H9 (cell line): ENCODE measurements at regions not wholly inside any gene's neighbourhood (a gene's known extent, or its start where the extent isn't known, plus 50 kb on each side); places are given as distances from the start of the nearest gene placed in this dataset.
A peak's percentile ranks its signal among the peaks of the same experiment; 100 is the strongest.

Source experiments
- DNase-seq: peaks from one replicate; pipeline ENCODE4 v3.0.0-alpha.2; 2017
- H2AFZ ChIP-seq: one replicate; pipeline ENCODE4 v1.6.1; 2013; ENCODE audit warnings: mild to moderate bottlenecking, low read length, control low read depth, moderate library complexity
- H2AK5ac ChIP-seq: 2 replicates; pipeline ENCODE4 v1.6.1; 2013; ENCODE audit warnings: low read length, control low read depth, mixed read lengths; ENCODE audit not compliant: insufficient read length
- H2BK120ac ChIP-seq: one replicate; pipeline ENCODE4 v1.6.1; 2013; ENCODE audit warnings: low read depth, mild to moderate bottlenecking, low read length, control low read depth, inconsistent platforms; ENCODE audit not compliant: poor library complexity, severe bottlenecking
- H2BK12ac ChIP-seq: 2 replicates; pipeline ENCODE4 v1.6.1; 2013; ENCODE audit warnings: low read length, control low read depth, mixed read lengths, low read depth; ENCODE audit not compliant: insufficient read length
- H2BK15ac ChIP-seq: 2 replicates; pipeline ENCODE4 v1.6.1; 2013; ENCODE audit warnings: low read depth, low read length, control low read depth
- H2BK20ac ChIP-seq: one replicate; pipeline ENCODE4 v1.6.1; 2013; ENCODE audit warnings: low read depth, mild to moderate bottlenecking, low read length, control low read depth, inconsistent platforms; ENCODE audit not compliant: poor library complexity, severe bottlenecking
- H2BK5ac ChIP-seq: 2 replicates; pipeline ENCODE4 v1.6.1; 2013; ENCODE audit warnings: low read length, control low read depth, mixed read lengths; ENCODE audit not compliant: insufficient read length
- H3K14ac ChIP-seq: 2 replicates; pipeline ENCODE4 v1.6.1; 2013; ENCODE audit warnings: low read length, control low read depth; ENCODE audit not compliant: insufficient read depth
- H3K18ac ChIP-seq: 2 replicates; pipeline ENCODE4 v1.6.1; 2013; ENCODE audit warnings: low read depth, mild to moderate bottlenecking, mixed read lengths, low read length, control low read depth; ENCODE audit not compliant: insufficient read length
- H3K23ac ChIP-seq: 2 replicates; pipeline ENCODE4 v1.6.1; 2013; ENCODE audit warnings: low read length, control low read depth, mixed read lengths, low read depth; ENCODE audit not compliant: insufficient read length
- H3K23me2 ChIP-seq: 2 replicates; pipeline ENCODE4 v1.6.1; 2013; ENCODE audit warnings: low read depth, mild to moderate bottlenecking, mixed read lengths, low read length, control low read depth; ENCODE audit not compliant: insufficient read length, poor library complexity, severe bottlenecking
- H3K27ac ChIP-seq: 2 replicates; pipeline ENCODE4 v1.5.1; 2013; ENCODE audit warnings: low read length, control low read depth, mixed read lengths, low read depth; ENCODE audit not compliant: insufficient read length
- H3K27me3 ChIP-seq: 2 replicates; pipeline ENCODE4 v1.6.1; 2013; ENCODE audit warnings: low read length, control low read depth, inconsistent platforms; ENCODE audit not compliant: insufficient read depth
- H3K4ac ChIP-seq: 2 replicates; pipeline ENCODE4 v1.6.1; 2013; ENCODE audit warnings: low read depth, mild to moderate bottlenecking, control low read depth, inconsistent platforms, low read length, moderate library complexity
- H3K4me1 ChIP-seq: 2 replicates; pipeline ENCODE4 v1.6.1; 2013; ENCODE audit warnings: low read length, control low read depth, inconsistent platforms; ENCODE audit not compliant: insufficient read depth
- H3K4me2 ChIP-seq: 2 replicates; pipeline ENCODE4 v1.6.1; 2013; ENCODE audit warnings: low read length, control low read depth, mixed read lengths; ENCODE audit not compliant: insufficient read length, insufficient read depth
- H3K56ac ChIP-seq: 2 replicates; pipeline ENCODE4 v1.6.1; 2013; ENCODE audit warnings: low read depth, mild to moderate bottlenecking, mixed read lengths, low read length, control low read depth; ENCODE audit not compliant: insufficient read length
- H3K79me1 ChIP-seq: 2 replicates; pipeline ENCODE4 v1.6.1; 2013; ENCODE audit warnings: low read depth, mild to moderate bottlenecking, moderate library complexity, low read length, control low read depth, inconsistent platforms; ENCODE audit not compliant: insufficient read depth, poor library complexity, severe bottlenecking
- H3K79me2 ChIP-seq: 2 replicates; pipeline ENCODE4 v1.6.1; 2013; ENCODE audit warnings: low read length, control low read depth, inconsistent platforms; ENCODE audit not compliant: insufficient read depth
- H3K9ac ChIP-seq: 2 replicates; pipeline ENCODE4 v1.6.1; 2013; ENCODE audit warnings: low read length, control low read depth, mixed read lengths; ENCODE audit not compliant: insufficient read length; ENCODE audit errors: extremely low read depth
- H3K9me3 ChIP-seq: one replicate; pipeline ENCODE4 v1.6.1; 2013; ENCODE audit warnings: low read depth, low read length, inconsistent platforms; ENCODE audit not compliant: control insufficient read depth
- H3T11ph ChIP-seq: one replicate; pipeline ENCODE4 v1.6.1; 2013; ENCODE audit warnings: mild to moderate bottlenecking, low read length, control low read depth, inconsistent platforms
- H4K20me1 ChIP-seq: one replicate; pipeline ENCODE4 v1.6.1; 2013; ENCODE audit not compliant: control insufficient read depth, insufficient read length, insufficient read depth
- H4K5ac ChIP-seq: 2 replicates; pipeline ENCODE4 v1.6.1; 2013; ENCODE audit warnings: low read depth, mild to moderate bottlenecking, mixed read lengths, low read length, control low read depth; ENCODE audit not compliant: insufficient read length
- H4K8ac ChIP-seq: replicated peaks from 2 replicates; pipeline ENCODE4 v1.6.1; 2013; ENCODE audit warnings: low read length, control low read depth, mixed read lengths, low read depth; ENCODE audit not compliant: insufficient read length
- H4K91ac ChIP-seq: 2 replicates; pipeline ENCODE4 v1.6.1; 2013; ENCODE audit warnings: low read depth, mild to moderate bottlenecking, moderate library complexity, mixed read lengths, low read length, control low read depth; ENCODE audit not compliant: insufficient read length
- H3K27ac Mint-ChIP-seq, 3 experiments: 2 replicates in 2 of 3; 3 replicates in 1 of 3; pipeline ENCODE4 v1.8.0; 2020 to 2021; ENCODE audit warnings: mixed read lengths in 3 of 3, mild to moderate bottlenecking in 1 of 3, moderate library complexity in 1 of 3
- H3K27me3 Mint-ChIP-seq: 2 replicates; pipeline ENCODE4 v1.8.0; 2021; ENCODE audit warnings: low read depth, mild to moderate bottlenecking, moderate library complexity, mixed read lengths
- H3K36me3 Mint-ChIP-seq, 3 experiments: 2 replicates in 2 of 3; 3 replicates in 1 of 3; pipeline ENCODE4 v1.8.0; 2020 to 2021; ENCODE audit warnings: low read depth in 3 of 3, mixed read lengths in 3 of 3; ENCODE audit not compliant: insufficient read depth in 1 of 3
- H3K4me1 Mint-ChIP-seq, 2 experiments: 2 replicates each; pipeline ENCODE4 v1.8.0; 2020; ENCODE audit warnings: mixed read lengths in 2 of 2
- H3K4me3 Mint-ChIP-seq, 2 experiments: 2 replicates in 1 of 2; 3 replicates in 1 of 2; pipeline ENCODE4 v1.8.0; 2020 to 2021; ENCODE audit warnings: mild to moderate bottlenecking in 2 of 2, mixed read lengths in 2 of 2, moderate library complexity in 1 of 2
- H3K9me3 Mint-ChIP-seq, 2 experiments: 2 replicates in 1 of 2; 3 replicates in 1 of 2; pipeline ENCODE4 v1.8.0; 2020; ENCODE audit warnings: mild to moderate bottlenecking in 2 of 2, mixed read lengths in 2 of 2, moderate library complexity in 1 of 2
- CTCF ChIP-seq: fragments of 200-600 bp; sonication (generic); conservative IDR thresholded peaks from 3 replicates; pipeline ENCODE4 v1.8.0; 2021; ENCODE audit warnings: antibody characterized with exemption, mild to moderate bottlenecking
- WGBS: extraction: QIAGEN DNeasy Blood & Tissue Kit; methylation state at CpG from one replicate; pipeline ENCODE4 v1.1.7; 2013; ENCODE audit warnings: missing lambda C conversion rate, low lambda C conversion rate, mixed read lengths; ENCODE audit not compliant: insufficient read length; ENCODE audit errors: extremely low coverage; 5-methylcytosine and 5-hydroxymethylcytosine counted together

GRCh38 chr7:85750454-85750949 is 563.6 kb upstream of the SEMA3D start:
- H3K27me3 Mint-ChIP-seq = peaks cover 4% of the 10 kb centered on the region
- no CpG with 5 or more reads among the region's 14 CpGs for WGBS
- H4K91ac ChIP-seq = no peak overlapping the region

More at GRCh38 chr7:85750454-85750949, 563.6 kb upstream of the SEMA3D start:
- no peak overlapping the region for H3K14ac ChIP-seq
- H2AK5ac ChIP-seq = no peak overlapping the region
- H3K27ac Mint-ChIP-seq = no peak overlapping the region
- H3K23me2 ChIP-seq = peaks cover 4% of the 10 kb centered on the region
- no peak overlapping the region for H2BK5ac ChIP-seq
- peaks cover 10 to 11% of the 10 kb centered on the region in 2 experiments; a peak in 4 of 5 replicates for H3K9me3 Mint-ChIP-seq
- no peak overlapping the region for H2BK120ac ChIP-seq
- H3K27me3 ChIP-seq = no peaks in the 10 kb centered on the region
- peak overlapping the region; percentile 68 for H4K5ac ChIP-seq
- no peak overlapping the region for H2BK12ac ChIP-seq
- no peaks in the 10 kb centered on the region for H4K20me1 ChIP-seq
- no peak overlapping the region for H3K56ac ChIP-seq
- no peak overlapping the region for H2AFZ ChIP-seq
- H3K9ac ChIP-seq = no peak overlapping the region
- peaks cover 3 to 6% of the 10 kb centered on the region in 2 experiments; a peak in 2 of 4 replicates for H3K4me1 Mint-ChIP-seq
- H3K4ac ChIP-seq = no peak overlapping the region
- H2BK15ac ChIP-seq = no peak overlapping the region
- no peak overlapping the region for H3K18ac ChIP-seq
- H3K79me2 ChIP-seq = no peaks in the 10 kb centered on the region
- no peak overlapping the region; a peak in 1 of 5 replicates for H3K4me3 Mint-ChIP-seq
- H2BK20ac ChIP-seq = no peak overlapping the region
- no peak overlapping the region for H4K8ac ChIP-seq
- no peak overlapping the region for H3K27ac ChIP-seq
- no peaks in the 10 kb centered on the region for H3K9me3 ChIP-seq
- H3K23ac ChIP-seq = no peak overlapping the region
- DNase-seq = peak; percentile 76
- H3K4me1 ChIP-seq = peaks cover 2% of the 10 kb centered on the region; the same call in 1 of the 2 replicates
- H3T11ph ChIP-seq = no peak overlapping the region
- H3K79me1 ChIP-seq = no peaks in the 10 kb centered on the region
- H3K36me3 Mint-ChIP-seq = peaks cover 5 to 8% (median 7%) of the 10 kb centered on the region in 3 experiments; a peak in 5 of 7 replicates
- peak; percentile 82 for TF ChIP-seq CTCF
- peak overlapping the region; percentile 24 for H3K4me2 ChIP-seq
